ENCODE measurements at regions not wholly inside any gene's neighbourhood (a gene's known extent, or its start where the extent isn't known, plus 50 kb on each side); places are given as distances from the start of the nearest gene placed in this dataset.

DNA sequence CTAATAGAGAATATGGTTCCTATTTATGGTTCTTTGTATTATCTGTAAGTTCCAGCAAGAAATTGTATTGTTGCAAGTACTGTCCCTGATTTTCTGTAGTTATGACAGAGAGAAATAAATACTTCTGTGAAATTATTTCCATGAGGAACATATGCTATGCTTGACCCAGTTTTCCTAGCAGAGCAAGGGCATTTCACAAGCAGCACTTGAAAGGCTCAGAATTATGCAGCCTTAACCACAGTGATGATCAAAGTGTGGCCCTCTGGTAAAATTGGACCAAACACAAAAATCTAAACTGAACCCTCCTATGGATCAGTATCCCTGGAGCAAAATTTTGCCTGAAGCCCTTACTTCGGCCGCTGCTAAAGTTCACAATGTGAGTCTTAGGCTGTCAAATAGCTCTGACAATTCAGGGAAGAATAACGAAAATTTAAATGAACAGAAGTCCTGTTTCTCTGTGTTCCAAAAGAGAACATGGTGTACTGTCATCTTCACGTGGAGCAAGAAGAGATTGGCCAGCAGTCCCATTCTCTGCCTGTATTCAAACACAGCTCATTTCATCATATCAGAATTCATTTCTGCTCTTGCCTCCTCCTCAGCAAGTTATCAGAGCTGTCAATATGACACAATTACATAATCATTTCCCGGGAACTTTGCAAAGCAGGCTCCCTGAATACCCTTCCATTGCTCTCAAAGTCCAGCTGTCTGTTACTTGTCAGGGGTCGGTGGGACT, 471.9 kb downstream of the RPS29 start:
- TF ChIP-seq, protein P1, sequence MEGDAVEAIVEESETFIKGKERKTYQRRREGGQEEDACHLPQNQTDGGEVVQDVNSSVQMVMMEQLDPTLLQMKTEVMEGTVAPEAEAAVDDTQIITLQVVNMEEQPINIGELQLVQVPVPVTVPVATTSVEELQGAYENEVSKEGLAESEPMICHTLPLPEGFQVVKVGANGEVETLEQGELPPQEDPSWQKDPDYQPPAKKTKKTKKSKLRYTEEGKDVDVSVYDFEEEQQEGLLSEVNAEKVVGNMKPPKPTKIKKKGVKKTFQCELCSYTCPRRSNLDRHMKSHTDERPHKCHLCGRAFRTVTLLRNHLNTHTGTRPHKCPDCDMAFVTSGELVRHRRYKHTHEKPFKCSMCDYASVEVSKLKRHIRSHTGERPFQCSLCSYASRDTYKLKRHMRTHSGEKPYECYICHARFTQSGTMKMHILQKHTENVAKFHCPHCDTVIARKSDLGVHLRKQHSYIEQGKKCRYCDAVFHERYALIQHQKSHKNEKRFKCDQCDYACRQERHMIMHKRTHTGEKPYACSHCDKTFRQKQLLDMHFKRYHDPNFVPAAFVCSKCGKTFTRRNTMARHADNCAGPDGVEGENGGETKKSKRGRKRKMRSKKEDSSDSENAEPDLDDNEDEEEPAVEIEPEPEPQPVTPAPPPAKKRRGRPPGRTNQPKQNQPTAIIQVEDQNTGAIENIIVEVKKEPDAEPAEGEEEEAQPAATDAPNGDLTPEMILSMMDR (IDR thresholded peaks at IDR 0.05; ENCODE audit: insufficient read depth, low read length, severe bottlenecking): no peak
- DNase-seq (ENCODE audit: low read depth): no peak
- Histone ChIP-seq H3K36me3 (ENCODE audit: control insufficient read depth, insufficient read depth, low read length) (no peaks in the 10 kb centered on the region), H3K27me3 (ENCODE audit: control insufficient read depth, insufficient read depth, low read length) (no peaks in the 10 kb centered on the region), H3K4me3 (ENCODE audit: low read depth, low read length) (no peak overlapping the region)
- no peak for FAIRE-seq

DNA sequence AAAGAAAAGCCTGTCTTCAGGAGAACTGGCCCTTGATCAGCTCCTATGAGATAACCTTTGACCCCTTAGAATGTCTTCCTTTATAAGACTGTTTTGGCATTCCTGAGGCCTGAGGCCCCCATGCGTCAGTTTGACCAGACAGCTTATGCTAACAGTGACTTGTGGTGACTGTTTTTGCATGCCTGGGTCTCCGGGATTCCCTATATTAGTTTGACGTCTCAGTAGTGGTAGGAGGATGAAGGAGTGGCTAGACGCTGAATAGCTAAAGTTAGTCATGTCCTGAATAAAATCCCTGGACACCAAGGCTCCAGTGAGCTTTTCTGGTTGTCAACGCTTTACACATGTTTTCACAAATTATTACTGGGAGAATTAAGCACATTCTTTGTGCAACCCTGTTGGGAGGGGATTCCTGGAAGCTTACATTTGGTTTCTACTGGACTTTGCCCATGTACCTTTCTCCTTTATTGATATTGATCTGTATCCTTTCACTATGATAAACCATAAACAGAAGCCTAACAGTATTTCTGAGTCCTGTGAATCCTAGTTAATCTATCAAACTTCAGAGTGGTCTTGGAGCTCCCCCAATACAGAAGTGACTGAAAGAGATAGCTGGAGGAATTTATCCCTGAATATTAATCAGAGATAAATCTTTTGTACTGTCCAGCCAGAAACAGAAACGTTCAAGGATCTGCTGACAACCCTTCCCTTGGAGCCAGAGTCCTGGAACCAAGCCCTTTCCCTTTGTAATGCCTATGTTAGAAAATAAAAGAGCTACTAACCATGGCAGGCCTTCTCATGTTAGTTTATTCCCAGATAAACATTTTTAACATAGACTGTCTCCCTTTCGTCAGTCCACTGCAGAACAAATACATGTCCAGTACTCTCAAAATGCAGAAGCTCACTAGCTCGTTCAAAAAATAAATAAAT, 479.2 kb downstream of the RPS29 start:
- TF ChIP-seq, protein P1 (IDR thresholded peaks at IDR 0.05; ENCODE audit: insufficient read depth, low read length, severe bottlenecking): no peak
- H3K4me3 ChIP-seq (ENCODE audit: low read depth, low read length): no peak overlapping the region
- FAIRE-seq (no peak), DNase-seq (ENCODE audit: low read depth) (no peak)
- no peaks in the 10 kb centered on the region for H3K27me3 ChIP-seq (ENCODE audit: control insufficient read depth, insufficient read depth, low read length)
- H3K36me3 ChIP-seq (ENCODE audit: control insufficient read depth, insufficient read depth, low read length): no peaks in the 10 kb centered on the region

DNA sequence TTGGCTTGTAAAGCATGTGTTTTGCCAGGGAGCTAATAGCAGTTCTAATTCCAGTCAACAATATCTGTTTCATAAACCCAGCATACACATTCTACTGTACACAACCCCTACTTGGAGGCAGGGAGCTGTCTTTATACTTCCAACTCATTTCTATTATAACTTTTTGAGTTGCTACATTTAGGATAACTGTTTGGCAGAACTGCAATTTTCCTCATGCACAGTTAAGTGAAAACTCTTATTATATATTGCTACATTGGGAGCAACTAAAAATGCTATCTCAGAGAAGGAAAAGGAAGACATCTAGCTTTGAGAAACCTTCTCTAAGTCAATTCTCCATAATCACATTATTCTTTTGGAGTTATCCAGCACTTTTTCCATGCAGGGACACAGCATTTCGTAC, 480.2 kb downstream of the RPS29 start:
- Histone ChIP-seq H3K36me3 (ENCODE audit: control insufficient read depth, insufficient read depth, low read length) (no peaks in the 10 kb centered on the region), H3K4me3 (ENCODE audit: low read depth, low read length) (no peak overlapping the region), H3K27me3 (ENCODE audit: control insufficient read depth, insufficient read depth, low read length) (no peaks in the 10 kb centered on the region)
- FAIRE-seq (no peak), DNase-seq (ENCODE audit: low read depth) (no peak)
- TF ChIP-seq, protein P1 (IDR thresholded peaks at IDR 0.05; ENCODE audit: insufficient read depth, low read length, severe bottlenecking): no peak

DNA sequence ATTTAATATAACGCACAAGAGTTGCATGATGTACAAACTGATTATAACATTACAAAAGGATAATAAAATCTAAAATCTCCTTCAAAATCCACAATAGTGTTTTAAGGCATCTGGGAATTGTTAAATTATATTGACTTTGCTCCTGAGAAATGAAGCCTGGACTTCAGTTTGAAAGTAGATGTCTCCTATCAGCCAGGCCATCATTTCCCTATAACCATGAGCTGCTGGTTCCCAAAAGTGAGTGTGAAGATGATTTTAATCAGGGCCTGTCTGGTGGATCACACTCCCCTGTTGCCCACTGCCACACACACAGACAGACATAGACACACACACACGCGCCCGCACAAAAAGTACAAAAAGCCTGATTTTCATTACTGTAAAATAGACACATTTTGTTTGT, 480.7 kb downstream of the RPS29 start:
- no peak for DNase-seq (ENCODE audit: low read depth)
- TF ChIP-seq, protein P1 (IDR thresholded peaks at IDR 0.05; ENCODE audit: insufficient read depth, low read length, severe bottlenecking): no peak
- no peak for FAIRE-seq
- Histone ChIP-seq H3K27me3 (ENCODE audit: control insufficient read depth, insufficient read depth, low read length) (no peaks in the 10 kb centered on the region), H3K36me3 (ENCODE audit: control insufficient read depth, insufficient read depth, low read length) (no peaks in the 10 kb centered on the region), H3K4me3 (ENCODE audit: low read depth, low read length) (no peak overlapping the region)

DNA sequence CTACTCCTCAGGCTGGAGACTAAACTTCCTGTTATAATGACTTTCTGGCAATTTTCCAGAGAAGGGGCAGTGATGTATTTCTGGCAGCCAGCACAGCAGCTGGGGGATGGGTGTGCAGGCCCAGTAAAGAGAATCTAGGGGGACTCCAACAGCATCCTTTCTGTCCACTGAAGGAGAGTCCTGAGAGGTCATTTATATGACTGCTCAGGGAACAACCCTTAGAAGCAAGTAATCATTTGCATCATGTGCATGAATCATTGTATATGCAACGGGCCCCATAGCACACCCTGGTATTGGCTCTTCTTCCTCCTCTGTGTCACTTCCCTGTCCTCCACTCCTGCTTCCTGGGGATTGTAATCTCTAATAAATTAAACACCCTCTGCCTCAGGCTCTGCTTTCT, 493.8 kb downstream of the RPS29 start:
- no peak for FAIRE-seq
- Histone ChIP-seq H3K27me3 (ENCODE audit: control insufficient read depth, insufficient read depth, low read length) (no peaks in the 10 kb centered on the region), H3K36me3 (ENCODE audit: control insufficient read depth, insufficient read depth, low read length) (no peaks in the 10 kb centered on the region), H3K4me3 (ENCODE audit: low read depth, low read length) (no peak overlapping the region)
- TF ChIP-seq, protein P1 (IDR thresholded peaks at IDR 0.05; ENCODE audit: insufficient read depth, low read length, severe bottlenecking): no peak
- no peak for DNase-seq (ENCODE audit: low read depth)
